ENCODE measurements at regions not wholly inside any gene's neighbourhood (a gene's known extent, or its start where the extent isn't known, plus 50 kb on each side); places are given as distances from the start of the nearest gene placed in this dataset.

DNA sequence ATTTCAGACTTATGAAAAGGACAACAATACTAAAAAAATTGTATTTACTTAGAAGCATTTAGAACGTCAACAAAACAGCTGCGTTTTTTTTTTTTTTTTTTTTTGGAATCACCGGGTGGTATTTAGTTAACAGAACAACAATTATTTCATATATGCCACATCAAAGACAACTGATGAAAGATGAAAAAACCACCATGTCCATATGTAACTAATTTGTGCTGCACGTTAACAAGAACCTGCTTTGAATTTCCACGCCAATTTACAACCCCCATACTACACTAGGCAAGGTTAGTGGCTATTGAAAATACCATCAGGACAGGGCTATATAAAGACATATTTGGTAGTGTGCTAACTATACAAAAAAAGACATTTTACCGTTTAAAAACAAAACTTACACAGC is 189.3 kb upstream of the ROBO1 start:
- TF ChIP-seq CTCF (IDR thresholded peaks at IDR 0.05) (no peak), POLR2A (IDR thresholded peaks at IDR 0.05) (no peak)

Measured in heart left ventricle (tissue), 13 donors.